SKM-1 (cell line): ENCODE measurements at regions not wholly inside any gene's neighbourhood (a gene's known extent, or its start where the extent isn't known, plus 50 kb on each side); places are given as distances from the start of the nearest gene placed in this dataset.

Source experiments
- DNase-seq: peaks from one replicate; lab custom pipeline; 2025; ENCODE audit not compliant: unreplicated experiment; lab: John Stamatoyannopoulos, UW

DNA sequence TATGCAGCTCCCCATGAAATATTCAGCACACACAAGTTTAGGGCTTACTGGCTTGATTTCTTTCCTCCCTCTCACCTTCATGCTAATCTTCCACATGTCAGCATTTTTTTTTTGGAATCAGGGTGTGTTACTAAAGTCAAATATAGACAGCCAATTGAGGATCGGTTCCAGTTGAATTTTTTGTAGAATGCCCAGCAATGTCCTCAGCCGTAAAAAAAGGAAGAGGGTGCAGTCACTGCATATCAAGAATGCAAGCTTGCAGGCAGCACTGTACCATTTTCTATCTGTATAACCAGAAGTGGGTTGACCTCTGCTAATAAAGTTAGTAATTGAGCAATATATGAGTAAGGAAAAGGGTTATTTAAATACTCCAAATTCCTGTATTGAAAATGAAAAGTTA lies 51.4 kb upstream of the CHMP2B start:
- DNase-seq, result no peak

DNA sequence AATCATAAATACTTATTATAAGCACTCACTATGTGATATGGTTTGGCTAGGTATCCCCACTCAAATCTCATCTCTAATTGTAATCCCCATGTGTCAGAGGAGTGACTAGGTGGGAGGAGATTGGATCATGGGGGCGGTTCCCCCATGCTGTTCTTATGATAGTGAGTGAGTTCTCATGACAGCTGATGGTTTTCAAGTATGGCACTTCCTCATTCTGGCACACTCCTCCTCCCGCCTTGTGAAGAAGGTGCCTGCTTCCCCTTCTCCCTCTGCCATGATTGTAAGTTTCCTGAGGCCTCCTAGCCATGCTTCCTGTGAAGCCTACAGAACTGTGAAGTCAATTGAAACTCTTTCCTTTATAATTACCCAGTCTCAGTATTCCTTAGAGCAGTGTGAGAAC lies 53.3 kb upstream of the CHMP2B start:
- no peak for DNase-seq

DNA sequence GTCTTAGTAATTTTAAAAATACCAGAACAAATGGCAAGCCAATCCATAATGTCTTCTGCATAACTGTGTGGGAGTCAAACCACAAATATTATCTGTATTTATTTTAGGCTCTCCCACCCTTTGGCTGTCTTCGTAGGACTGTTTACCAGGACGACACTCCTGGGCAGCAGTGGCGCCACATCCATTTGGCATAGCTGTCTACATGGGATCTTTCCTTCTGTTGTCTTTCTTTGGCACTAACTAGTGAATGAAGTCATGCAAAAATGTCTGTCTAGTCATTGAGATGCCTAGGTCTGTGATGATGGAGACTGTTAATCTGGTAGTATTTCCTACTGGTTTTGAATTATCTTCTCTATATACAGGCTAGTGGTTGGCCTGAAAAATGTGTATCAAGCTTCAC lies 54.0 kb upstream of the CHMP2B start:
- DNase-seq, result no peak

DNA sequence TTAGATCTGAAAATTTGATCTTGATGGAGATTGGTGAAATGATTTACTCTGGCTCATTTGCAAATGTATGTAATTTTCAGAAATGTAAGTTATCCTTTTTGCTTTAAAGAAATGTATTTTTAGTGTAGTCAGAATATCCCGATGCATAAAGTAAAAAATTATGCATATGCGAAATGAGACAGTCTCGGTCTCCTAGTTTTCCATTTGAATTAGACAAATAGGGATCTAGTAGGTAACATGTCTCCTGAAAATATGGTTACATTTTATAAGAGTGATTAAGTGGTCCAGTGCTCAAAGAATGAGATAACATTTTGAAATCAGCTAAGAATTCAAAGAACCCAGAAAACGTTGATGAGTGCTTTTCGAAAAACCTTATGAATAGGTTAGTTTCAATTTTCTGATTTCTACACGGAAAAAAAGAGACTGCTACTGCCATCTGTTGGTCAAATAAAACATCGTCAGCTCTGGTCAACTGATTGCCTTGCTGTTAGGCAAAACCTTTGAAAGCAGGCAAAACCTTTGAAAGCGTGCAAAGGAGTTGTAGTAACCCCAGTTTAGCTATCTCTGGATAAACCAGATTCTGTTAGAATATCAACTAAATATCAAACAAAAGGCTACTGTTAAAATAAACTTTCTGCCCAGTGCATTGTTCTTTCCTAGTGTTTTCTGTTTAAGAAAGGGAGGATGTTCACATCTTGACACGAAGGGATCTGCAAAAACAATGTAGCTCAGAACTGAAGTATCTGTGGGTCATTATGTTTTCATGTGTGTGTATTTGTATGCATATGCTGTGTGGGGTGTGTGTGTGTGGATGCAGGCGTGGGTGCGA lies 59.3 kb upstream of the CHMP2B start:
- peak; percentile 5 for DNase-seq

DNA sequence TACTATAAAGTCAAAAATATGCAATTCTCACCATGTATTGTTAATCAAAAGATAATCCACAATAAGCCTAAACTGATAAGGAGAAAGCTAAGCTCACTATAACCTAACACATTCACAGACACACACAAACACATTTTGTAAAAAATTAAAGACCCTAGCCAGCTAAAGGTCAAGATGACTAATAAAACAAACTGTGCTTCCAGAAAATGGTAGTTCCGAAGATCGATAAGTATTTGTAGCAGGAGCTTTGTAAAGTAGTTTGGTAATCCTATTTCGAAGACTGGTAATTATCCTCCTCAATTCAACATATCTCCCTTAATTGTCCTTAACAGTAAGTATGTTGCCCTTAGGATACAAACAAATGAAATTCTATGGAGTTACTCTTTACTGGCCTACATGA lies 62.9 kb upstream of the CHMP2B start:
- DNase-seq, result no peak

DNA sequence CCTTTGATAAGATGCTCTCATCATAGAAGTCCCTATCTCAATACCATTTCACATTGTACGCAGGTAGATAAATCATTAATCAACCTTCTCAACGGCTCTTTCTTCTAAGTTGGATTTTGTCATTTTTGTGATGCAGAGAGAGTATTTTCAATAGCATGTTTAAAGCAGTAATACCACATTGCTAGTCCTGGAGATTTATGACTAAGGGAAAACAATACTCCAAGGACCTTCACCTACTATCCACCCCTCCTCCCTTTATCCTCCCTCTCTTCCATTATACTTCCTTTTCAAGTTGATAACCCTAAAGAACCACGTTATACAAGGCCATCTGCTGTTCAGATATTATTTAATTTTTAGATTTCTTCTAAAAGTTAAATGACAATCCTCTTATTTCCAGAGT lies 65.3 kb upstream of the CHMP2B start:
- DNase-seq, result no peak

DNA sequence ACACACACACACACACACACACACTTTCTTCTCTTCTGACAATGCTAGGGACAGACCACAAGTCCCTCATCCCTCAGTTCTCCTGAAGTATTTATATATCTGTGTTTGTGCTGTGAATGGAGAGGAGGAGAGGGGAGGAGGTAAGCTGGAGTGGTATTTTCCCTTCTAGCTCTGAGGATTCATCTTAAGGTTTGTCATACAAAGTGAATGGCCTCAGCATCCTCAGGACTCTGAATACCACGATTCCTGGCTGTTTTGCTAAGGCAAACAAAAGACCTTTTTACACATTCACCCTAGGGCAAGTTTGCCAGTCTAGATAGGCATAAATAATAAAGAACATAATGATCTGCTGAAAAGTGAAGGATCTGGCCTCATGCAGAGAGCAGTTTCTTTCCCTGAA lies 65.7 kb upstream of the CHMP2B start:
- DNase-seq, result no peak

DNA sequence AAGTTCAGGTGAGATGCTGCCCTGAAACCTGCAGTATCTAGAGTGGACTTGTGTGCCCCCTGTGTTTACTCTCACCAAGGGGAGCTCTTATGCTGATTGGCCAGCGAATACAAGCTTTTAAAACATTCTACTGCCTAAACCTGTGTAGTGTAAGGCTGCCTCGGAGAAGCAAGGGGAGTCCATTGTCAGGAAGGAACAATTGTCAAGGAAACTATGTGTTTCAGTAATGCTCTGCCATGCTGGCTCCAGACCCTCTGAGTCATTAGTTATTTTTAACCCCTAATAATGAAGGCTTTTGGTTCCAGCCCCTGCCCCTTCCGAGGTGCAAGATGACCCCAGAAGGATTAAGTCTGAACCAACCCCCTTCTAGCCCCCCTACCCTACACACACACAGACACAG lies 66.1 kb upstream of the CHMP2B start:
- DNase-seq, result no peak

DNA sequence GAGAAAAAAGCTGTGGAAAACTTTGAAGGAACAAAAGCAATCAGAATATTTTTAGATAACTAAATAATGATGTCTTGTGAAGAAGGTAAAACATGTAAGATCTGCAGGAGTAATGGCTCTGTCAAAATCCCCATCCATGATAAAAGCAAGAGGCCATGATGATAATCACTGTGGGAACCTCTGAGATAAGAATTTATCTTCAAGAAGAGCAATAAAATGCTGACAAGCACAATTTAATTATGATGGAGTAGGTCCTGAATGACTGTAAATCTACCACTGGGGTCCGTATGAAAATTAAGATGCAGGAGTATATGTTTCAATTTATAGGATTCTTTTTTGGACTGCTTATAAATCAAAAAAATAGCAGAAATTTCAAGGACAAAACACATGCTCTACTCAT lies 68.3 kb upstream of the CHMP2B start:
- DNase-seq, result no peak

DNA sequence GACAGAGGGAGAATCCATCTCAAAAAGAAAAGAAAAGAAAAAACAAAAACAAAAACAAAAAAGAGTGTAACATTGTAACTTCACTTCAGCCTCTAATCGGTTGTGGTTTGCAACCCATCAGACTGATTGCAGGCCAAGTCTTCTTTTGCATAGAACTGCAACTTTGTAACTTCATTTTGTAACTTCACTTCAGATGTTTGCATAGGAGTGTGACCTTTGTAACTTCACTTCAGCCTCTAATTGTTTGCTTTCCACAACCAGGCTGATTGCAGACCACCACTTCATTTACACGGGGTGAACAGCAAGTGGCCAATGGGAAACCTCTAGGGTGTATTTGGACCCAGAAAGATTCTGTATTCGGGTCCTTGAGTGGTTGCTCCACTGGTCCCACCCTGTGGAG lies 79.1 kb upstream of the CHMP2B start:
- DNase-seq, result no peak

DNA sequence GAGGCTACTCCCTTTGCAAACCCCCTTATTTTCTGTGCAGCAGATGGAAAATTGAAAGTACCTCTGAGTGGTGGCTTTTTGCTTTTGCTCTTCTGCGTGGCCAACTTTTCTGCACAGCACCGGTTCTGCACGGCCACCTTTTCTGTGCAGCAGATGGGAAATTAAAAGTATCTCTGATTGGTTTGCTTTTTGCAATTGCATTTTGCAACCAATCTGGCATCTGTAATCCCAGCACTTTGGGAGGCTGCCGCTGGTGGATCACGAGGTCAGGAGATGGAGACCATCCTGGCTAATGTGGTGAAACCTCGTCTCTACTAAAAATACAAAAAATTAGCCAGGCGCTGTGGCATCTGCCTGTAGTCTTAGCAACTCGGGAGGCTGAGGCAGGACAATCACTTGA lies 79.5 kb upstream of the CHMP2B start:
- no peak for DNase-seq

DNA sequence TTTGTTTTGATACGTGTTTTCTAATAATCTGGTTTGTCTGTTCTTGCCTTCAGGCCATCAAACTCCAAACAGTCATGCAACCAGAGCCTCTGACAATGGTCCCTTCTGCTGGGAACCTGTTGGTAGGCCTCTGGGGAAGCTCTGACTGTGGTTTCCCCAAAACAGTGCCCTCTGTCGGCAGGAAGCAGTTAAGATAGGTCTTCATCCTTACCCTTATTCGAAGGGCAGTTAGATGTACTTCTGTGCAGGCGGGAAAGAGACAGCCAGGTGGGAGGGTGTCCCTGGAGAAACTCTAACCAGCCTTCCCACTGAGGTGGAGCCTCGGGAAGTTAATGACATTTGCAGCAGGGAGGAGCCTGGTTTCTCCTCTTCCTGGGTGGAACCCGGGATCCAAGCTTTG lies 81.6 kb upstream of the CHMP2B start:
- no peak for DNase-seq

DNA sequence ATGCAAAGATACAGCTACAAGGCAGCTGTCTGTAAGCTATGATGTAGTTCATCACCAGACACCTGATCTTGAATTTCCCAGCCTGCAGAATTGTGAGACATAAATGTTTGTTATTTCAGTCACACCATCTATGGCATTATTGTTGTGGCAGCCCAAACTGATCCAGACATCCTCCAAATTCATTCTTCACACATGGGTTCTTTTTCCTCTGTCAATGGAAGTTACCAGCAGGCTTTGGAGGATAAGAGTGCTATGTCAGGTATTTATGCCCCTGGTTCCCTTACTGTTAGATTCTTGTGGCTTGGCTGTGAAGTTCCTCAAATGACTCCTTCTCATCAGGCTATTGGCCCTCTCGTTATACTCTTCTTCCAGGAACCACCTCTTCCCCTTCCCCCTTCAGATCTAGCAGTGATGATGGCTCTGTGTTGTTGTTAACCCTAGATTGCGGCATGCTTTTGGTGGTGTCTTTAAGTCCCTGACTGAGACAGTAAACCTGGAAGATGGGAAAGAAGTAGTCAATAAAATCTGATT lies 91.0 kb upstream of the CHMP2B start:
- no peak for DNase-seq

DNA sequence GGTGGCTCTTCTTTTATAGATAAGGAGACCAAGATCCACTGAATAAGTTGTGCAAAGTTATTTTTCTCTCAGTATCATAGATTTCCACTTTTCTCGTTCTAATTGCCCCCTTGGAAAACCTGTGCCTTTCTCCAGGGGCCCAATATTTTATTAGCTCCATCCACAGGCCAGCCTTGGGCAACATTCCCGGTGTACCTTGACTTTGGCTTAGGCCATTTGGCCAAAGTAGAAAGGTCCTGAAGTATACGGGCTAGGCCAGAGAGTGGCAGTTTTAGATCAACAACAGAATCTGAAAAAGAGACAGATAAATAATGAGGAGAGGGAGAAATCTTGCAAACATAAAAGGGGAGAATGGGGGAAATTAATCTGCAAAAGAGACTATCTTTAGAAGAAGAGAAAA lies 91.7 kb upstream of the CHMP2B start:
- DNase-seq, result no peak

DNA sequence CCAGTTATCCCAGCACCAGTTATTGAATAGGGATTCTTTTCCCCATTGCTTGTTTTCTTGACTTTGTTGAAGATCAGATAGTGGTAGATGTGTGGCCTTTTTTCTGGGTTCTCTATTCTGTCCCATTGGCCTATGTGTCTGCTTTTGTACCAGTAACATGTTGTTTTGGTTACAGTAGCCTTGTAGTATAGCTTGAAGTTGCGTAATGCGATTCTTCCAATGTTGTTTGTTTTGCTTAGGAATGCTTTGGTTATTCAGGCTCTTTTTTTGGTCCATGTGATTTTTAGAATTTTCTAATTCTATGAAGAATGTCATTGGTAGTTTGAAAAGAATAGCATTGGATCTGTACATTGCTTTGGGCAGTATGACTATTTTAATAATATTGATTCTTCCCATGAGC lies 94.3 kb upstream of the CHMP2B start:
- no peak for DNase-seq

DNA sequence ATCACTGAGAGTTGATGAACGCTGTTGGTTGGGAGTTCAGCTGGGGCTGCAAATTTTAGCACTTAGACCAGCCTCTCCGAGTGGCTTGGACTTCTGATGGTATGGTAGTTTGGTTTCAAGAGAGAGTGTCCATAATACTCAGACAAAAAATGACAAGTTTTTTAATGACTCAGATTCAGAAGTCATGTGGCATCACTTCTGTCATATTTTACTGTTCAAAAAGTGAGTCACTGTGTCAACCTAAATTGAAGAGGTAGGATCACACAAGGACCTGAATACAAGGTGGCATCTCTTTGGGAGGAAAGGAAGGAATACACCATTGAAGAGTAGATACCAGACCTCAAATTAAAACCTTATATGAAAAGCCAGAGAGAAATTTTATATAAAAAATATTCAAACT lies 99.1 kb upstream of the CHMP2B start:
- no peak for DNase-seq

DNA sequence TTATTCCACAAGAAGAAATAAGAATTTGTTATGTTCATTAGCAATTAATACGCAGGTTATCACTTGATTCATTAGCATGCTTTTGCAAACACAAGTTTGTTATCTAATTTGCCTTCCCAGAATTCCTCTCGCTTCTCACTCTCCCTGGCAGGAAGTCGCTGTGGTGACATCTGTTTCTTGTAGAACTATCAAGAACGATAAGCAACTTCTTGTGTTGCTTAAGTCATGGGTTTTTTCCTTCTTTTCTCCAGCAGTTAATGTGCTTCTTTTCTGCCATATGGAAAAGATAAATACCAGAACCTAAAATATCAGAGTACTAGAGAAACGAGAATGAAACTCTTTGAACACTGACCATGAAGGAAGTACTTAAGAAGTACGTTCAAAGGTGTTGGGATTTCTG lies 99.8 kb upstream of the CHMP2B start:
- no peak for DNase-seq

DNA sequence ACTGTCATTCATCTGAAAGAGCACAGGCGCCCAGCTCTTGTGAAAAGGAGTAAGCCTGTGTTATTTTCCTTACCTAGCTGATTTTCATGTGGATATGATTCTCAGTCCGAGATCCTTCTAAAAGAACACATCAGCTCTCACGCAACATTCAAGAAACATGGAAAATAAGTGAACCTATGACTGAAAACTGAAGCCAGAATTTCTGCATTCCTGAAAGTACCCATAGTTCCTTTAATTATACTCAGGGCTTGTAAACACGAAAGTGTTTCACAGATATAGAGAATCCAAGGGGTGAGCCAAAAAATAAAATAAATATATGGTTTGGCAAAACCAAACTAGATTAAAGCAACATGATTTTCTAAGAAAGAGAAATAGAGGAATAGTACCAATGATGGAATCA lies 100.8 kb upstream of the CHMP2B start:
- DNase-seq, result no peak

DNA sequence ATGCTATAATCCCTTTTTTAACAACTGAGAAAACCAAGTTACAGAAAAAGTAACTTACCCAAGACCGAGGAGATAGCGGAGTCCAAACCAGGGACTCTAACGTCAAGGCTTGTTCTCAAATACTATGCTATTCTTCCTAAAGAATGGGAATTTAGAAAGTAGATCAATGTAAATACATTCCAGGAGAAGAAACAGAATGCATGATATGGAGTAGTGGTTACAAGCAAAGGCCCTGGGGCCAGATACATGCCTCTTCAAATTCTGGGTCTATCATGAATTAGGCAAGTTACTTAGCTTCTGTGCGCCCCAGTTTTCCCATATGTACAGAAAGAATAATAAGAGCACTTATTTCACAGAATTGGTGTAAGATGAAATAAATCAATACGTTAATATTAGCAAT lies 102.0 kb upstream of the CHMP2B start:
- no peak for DNase-seq

DNA sequence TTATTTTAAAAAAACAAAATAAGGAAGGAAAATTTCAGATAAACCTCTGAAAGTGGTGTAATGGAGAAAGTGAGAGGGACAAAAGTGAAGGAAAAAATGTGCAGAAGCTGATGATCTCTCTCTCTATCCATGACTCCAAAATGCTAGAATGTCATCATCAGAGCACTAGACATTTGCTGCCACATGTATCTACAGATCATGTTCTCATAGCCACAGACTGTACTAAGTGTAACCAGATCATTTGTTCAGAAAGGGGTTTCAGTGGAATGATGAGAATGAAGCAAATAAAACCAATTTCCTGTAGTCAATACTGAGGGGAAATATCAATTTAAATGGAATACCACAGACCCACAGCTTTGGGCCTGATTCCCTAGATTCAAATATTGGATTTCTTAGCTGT lies 104.3 kb upstream of the CHMP2B start:
- DNase-seq, result no peak

DNA sequence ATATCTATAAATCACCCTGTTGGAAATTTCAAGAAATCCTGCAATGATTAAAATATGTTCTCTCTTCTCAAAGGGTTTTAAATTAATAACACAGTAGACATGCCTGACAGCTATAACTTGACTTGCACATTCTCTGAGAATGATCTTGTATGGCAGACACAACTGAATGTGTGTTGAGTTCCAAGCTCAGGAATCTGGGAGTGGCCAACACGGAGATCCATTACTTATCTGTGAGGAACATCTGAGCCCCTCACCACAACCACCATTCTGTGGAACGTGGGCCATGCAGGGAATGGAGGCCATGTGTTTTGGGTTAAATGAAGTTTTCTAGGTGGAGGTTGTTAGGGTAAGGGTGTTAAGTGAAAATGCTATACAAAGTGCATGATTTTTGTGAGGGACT lies 105.3 kb upstream of the CHMP2B start:
- no peak for DNase-seq

DNA sequence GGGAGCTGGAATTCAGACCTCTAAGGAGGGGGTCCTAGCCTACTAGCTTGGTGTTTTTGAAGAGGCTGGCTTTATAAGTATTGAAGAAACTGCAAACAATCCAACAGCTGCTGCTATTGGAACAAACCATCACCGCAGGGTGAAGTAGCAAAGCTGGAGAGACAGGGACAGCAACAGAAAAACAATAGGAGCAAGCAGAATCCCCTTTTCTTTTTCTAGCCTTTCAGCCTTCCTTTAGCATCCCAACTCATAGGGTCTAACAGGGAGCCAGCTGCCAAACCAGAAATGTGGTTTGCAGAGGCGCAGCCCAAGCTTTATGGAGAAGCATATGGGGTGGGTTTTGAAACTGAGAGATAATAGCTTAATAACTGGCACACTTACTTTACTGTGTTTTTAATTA lies 106.2 kb upstream of the CHMP2B start:
- DNase-seq, result no peak

DNA sequence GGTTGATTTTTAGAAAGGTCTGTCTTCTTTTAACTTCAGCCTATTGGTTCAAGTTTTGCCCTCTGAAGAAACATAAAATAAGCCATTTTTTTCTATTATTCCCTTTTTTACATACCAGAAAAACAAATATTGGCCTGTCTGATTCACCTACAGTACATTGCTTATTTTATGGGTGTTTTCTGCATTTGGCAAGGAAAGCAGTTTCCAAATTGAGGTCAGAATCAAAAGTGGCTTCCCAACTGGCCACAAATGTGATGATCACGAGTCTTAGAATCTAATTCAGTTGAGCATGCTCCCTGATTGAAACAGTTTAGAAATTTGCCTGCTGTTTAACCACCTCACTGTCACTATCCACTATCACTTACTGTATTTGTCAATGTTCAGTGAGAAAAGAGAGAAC lies 106.9 kb upstream of the CHMP2B start:
- no peak for DNase-seq
